ENCODE measurements at regions not wholly inside any gene's neighbourhood (a gene's known extent, or its start where the extent isn't known, plus 50 kb on each side); places are given as distances from the start of the nearest gene placed in this dataset.

DNA sequence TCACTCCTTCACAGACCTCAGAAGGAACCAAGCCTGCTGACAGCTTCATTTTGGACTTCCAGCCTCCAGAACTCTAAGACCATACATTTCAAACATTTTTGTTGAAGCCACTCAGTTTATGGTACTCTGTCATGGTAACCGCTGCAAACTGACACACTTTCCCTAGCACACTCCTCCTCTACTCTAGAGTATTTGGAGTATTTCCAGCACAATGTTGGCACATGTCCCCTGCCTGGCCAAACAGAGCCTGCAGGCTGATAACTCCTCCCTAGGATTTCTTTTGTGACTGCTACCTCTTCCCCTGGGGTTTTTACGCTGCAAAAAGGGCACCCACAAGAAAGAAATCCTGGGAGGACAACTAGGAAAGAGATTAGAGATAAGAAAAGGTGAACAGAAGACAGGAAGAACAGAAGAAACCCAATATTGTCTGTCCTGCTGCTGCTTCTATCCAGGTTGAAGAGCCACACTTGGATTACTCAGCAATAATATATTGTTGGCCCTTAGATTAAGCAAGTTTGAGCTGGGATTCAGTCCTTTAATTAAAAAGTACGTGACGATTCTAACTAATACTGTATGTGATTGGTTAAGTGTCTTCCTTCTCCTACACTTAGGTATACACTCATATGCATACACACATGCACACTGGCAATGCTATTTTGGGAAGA, 844.1 kb downstream of the LTN1 start:
- H3K4me3 ChIP-seq (ENCODE audit: low read depth, low read length): no peak overlapping the region
- TF ChIP-seq, protein P1, sequence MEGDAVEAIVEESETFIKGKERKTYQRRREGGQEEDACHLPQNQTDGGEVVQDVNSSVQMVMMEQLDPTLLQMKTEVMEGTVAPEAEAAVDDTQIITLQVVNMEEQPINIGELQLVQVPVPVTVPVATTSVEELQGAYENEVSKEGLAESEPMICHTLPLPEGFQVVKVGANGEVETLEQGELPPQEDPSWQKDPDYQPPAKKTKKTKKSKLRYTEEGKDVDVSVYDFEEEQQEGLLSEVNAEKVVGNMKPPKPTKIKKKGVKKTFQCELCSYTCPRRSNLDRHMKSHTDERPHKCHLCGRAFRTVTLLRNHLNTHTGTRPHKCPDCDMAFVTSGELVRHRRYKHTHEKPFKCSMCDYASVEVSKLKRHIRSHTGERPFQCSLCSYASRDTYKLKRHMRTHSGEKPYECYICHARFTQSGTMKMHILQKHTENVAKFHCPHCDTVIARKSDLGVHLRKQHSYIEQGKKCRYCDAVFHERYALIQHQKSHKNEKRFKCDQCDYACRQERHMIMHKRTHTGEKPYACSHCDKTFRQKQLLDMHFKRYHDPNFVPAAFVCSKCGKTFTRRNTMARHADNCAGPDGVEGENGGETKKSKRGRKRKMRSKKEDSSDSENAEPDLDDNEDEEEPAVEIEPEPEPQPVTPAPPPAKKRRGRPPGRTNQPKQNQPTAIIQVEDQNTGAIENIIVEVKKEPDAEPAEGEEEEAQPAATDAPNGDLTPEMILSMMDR (IDR thresholded peaks at IDR 0.05; ENCODE audit: borderline replicate concordance, insufficient read depth, low read depth, low read length): no peak

DNA sequence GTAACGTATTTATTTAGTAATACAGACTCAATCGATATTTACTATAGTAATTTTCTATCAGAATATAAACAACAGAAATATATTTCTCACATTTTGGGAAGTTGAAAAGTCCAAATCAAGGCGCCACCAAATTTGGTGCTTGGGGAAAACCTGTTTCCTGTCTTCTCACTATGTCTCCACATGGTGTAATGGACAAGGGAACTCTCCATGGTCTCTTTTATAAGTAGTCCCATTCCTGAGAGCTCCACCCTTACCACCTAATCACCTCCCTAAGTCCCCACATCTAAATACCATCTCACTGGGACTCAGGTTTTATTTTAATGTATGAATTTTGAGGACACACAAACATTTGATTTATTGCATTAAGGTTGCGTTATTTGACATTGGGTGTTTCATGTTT, 848.0 kb downstream of the LTN1 start:
- TF ChIP-seq, protein P1 (IDR thresholded peaks at IDR 0.05; ENCODE audit: borderline replicate concordance, insufficient read depth, low read depth, low read length): no peak
- H3K4me3 ChIP-seq (ENCODE audit: low read depth, low read length): no peak overlapping the region

DNA sequence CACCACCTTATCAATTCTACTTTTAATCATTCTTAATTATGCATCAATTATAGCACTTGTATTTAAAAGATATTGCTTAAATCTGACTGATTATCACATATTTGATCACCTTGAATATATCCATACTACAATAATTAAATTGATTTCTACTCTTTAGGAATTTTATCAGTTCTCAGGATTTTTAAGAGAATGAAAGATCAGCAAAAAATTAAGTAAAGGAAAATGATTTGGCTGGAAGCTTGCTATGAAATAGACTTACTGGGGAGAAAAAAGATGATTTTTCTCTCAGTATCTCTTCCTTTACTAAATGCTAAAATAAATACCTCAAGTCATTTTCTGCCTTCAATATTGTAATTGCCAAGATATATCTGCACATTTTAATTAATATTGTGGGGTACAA, 848.6 kb downstream of the LTN1 start:
- H3K4me3 ChIP-seq (ENCODE audit: low read depth, low read length): no peak overlapping the region
- TF ChIP-seq, protein P1 (IDR thresholded peaks at IDR 0.05; ENCODE audit: borderline replicate concordance, insufficient read depth, low read depth, low read length): no peak

DNA sequence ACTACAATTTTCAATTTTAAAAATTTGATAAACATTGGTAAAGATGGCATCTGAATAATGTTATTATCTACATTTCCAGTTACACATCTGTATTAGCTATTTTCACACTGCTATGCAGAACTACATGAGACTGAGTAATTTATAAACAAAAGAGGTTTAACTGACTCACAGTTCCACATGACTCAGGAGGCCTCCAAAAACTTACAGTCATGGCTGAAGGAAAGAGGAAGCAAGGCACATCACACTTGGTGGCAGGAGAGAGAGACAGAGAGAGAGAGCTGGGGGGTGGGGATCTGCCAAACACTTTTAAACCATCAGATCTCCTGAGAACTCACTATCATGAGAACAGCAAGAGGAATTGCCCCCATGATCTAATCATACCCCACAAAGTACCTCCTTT, 850.0 kb downstream of the LTN1 start:
- no peak overlapping the region for H3K4me3 ChIP-seq (ENCODE audit: low read depth, low read length)
- TF ChIP-seq, protein P1 (IDR thresholded peaks at IDR 0.05; ENCODE audit: borderline replicate concordance, insufficient read depth, low read depth, low read length): no peak

DNA sequence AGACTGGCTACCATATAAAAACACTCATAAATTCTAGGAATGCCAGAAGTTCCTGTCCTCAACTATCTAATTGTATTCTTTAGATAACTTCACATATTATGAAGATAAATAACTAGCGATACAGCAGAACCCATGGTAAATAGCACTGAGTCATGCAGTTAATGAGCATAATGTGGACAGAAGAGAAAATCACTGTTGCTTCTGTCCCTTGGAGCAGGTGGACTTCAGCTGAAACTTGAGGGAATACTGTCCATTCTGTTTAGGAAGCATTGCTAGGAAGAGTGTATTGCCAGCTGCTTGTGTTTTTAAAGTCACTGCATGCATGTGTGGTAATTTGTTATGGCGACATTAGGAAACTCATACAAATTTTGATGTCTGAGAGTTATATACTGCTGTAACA, 854.4 kb downstream of the LTN1 start:
- TF ChIP-seq, protein P1 (IDR thresholded peaks at IDR 0.05; ENCODE audit: borderline replicate concordance, insufficient read depth, low read depth, low read length): no peak
- no peak overlapping the region for H3K4me3 ChIP-seq (ENCODE audit: low read depth, low read length)

DNA sequence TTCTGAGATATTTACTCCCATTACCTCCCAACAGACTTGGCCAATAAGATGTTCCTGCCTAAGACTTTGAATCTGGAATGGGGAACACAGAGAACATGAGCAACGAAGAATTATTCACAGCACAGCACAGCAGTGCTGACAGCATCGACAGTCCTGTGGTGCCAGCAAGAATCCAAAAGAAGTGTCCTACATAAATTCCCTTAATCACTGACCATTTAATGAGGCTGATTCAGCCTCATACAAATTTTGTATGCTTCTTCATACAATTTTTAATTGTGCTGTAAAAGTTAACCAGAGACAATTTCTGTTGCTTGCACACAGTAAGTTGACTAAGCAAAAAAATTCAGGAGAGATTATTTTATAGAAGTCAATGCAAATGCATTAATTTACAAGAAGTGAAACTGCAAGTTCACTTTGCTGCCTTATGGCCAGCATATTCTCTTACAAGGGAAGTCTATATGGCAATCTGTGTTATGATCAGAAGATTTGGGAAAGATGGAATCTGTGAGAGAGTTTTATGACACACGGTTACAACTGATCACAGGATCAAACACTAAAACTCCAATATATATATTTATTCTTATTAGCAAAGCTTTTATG, 855.9 kb downstream of the LTN1 start:
- TF ChIP-seq, protein P1 (IDR thresholded peaks at IDR 0.05; ENCODE audit: borderline replicate concordance, insufficient read depth, low read depth, low read length): no peak

DNA sequence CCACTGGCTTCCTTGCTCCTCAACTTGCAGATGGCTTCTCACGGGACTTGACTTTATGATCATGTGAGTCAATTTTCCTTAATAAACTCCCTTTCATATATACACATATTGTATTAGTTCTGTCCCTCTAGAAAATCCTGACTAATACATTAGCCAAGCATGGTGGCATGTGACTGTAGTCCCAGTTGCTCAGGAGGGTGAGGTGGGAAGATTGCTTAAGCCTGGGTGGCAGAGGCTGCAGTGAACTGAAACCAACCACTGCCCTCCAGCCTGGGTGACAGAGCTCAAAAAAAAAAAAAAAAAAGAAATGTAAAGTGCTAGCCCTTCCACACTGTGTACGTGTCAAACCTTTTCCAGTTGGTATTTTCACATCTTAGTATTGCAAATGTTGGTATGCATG, 857.0 kb downstream of the LTN1 start:
- H3K4me3 ChIP-seq (ENCODE audit: low read depth, low read length): no peak overlapping the region
- TF ChIP-seq, protein P1 (IDR thresholded peaks at IDR 0.05; ENCODE audit: borderline replicate concordance, insufficient read depth, low read depth, low read length): no peak

More for the DNA sequence above, 855.9 kb downstream of the LTN1 start:
- H3K4me3 ChIP-seq (ENCODE audit: low read depth, low read length): no peak overlapping the region
